IPS DF 19.7 (cell line): ENCODE measurements at regions not wholly inside any gene's neighbourhood (a gene's known extent, or its start where the extent isn't known, plus 50 kb on each side); places are given as distances from the start of the nearest gene placed in this dataset.

ENCODE experiments used
- DNase-seq: peaks from one replicate; pipeline ENCODE4 v3.0.0-alpha.2; 2013; ENCODE audit warnings: low read depth, low spot score

DNA sequence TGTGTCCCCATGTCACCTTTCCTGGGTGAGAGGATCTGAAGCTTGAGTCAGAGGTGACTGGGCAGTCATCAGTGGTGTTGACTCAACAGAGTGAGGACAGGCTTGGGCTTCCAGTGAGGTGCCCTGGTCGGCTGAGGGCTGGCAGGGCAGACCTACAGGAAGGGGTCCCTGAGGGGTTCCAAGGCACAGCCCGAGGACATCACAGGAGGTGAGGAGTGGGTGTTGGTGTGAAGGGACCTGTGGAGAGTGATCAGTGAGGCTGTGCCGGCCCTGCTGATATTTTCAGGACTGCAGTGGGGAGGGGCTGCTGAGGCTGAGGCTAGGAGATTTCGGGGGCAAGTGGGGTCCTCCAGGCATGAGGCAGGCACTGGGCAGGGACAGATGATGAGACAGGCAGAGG lies 545.5 kb downstream of the TCERG1L start:
- DNase-seq, result no peak

DNA sequence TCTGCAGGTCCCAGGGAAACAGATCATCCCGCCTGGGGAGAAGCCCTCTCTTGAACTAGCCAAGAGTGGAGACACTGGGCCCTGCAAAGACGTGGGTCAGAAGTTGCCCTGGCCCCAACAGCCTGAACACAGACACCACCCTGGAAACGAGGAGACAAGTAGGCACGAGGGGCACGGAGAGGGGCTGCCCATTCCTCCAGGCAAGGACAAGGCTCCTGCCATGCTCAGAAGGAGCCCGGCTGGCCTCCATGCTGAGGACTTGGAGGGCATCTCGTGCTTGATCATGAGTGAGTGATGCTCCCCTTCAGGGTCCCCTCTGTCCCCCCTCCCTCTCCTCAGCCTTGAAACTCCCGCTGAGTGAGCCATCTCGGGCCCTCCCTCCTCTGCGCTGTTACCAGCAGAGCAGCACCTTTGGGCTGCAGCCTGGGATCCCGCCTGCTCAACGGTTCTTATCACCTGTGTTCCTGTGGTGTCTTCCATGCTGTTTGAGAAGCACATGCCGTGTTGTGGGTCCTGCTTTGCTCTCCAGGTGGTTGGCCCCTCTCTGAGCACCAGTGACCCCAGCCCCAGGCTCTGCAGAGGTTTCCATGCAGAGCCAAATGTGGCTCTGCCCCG lies 544.3 kb downstream of the TCERG1L start:
- DNase-seq, result no peak

DNA sequence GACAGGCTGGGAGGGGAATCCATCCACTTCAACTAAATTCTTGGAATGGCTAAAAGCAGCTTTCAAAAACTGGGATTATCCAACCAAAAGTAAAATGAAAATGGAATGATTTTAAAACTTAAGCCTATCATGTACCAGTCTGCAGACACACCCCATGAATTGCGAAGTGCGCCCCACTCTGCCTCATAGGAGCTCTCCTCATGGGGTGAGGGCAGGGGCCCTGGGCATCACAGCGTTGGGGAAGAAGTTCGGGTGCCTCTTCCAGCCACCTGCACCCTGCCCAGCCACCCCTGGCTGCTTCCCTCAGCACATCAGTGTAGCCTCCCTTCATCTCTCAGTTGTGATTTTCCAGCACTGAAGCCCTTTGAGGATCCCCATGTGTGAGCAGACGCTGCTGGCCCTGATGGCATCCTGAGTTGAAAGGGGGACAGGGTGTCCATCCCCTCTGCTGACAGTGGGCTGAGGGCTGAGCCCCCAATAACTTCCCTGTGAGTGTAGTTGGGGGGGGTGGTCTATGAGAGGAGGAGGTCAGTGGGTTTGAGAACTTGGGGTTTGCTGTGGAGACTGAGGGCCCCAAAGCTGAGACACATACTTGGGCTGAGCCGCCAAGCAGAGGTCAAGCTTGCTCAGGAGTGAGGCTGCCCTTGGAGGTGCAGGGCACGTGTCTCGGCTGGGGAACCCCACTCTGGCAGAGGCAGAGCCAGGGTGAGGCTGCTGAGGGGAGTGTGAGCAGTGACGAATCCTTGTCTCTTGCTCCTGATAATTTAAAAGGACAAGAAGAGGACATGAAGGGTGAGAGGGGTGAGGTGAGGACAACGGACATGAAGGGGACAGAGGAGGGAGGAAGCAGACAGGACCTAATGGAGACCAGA lies 542.1 kb downstream of the TCERG1L start:
- no peak for DNase-seq

DNA sequence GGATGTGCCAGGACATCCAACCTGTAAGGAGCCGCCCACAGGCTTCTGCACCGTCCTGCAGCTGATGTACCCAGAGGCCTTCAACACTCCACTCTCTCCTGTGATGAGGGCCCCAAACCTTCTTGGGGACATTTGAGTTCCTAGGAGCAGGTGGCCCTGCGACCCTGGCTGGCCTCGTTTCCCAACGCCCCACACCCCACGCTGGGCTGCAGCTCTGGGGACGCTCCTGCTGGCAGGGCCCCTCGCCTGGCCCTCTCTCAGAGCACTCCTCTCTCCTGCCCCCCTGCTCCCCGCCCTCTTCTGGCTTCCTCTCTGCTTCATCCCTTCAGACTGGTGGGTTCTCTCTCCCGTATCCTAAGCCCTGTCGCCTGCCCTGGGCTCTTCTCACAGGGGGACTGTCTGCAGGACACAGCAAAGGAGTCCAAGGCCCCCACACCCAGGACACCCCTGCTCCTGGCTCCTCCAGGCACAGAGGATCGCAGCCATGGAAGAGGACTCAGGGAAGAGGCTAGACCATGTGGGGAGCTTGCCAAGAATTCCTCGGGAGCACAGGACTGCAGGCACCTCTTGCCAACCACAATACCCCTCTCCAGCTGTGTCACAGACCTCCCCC lies 541.4 kb downstream of the TCERG1L start:
- DNase-seq, result no peak

DNA sequence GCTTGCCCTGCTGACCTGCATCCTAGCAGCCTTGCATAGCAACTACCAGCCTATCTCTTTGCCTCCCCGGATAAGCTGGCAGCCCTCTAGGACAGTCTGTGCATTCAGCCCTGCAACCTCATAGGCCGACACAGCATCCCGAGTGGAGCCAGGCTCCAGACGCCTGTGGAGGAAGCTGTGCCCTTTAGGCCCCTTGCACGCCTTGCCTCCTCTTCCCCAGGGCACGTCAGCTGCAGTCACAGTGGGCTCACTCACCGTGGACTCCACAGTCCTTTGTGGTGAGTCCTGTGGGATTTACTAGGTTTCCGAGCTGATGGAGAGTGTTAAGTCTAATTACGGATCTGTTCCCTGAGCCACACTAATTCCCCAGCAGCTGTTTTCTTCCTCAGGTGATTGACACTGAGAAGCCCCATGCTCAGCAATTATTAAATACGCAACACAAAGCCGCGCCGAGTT lies 540.0 kb downstream of the TCERG1L start:
- DNase-seq, result no peak

DNA sequence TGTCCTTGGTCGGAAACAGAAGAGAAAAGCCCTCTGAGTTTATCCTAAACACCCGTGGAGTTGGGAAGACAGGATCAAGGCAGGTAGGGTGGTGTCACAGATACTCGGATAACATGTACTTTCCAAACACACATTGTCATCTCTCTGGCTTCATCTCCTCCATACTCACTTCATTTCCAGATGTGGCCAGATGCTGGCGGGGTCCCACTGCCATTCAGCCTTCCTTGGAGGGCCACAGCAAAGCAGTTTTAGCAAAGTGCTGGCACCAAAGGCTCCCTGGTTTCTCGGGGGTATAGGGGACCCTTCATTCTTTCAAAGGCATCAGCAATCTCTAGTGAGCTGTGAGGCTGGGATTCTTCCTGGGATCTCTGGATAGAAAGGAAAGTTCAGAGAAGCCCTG lies 539.5 kb downstream of the TCERG1L start:
- DNase-seq, result no peak

DNA sequence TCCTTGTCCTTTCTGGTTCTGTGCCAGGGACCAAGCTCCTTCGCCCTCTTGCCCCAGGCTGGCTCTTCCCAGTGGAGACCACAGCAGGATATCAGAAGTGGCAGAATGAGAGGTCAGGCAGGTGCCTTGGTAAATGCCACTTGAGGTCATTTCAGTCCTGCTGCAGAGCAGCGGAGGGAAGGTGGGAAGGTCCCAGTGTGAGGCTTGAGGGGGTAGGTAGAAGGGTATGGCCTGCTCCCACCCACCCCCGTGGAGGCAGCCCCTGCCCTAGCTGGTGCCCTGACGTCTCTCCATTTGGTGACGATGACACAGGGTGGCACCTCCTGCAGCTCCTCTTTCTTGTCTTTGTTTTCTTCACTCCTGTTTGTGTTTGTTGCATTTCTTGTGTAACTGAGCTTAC lies 538.8 kb downstream of the TCERG1L start:
- DNase-seq, result no peak

DNA sequence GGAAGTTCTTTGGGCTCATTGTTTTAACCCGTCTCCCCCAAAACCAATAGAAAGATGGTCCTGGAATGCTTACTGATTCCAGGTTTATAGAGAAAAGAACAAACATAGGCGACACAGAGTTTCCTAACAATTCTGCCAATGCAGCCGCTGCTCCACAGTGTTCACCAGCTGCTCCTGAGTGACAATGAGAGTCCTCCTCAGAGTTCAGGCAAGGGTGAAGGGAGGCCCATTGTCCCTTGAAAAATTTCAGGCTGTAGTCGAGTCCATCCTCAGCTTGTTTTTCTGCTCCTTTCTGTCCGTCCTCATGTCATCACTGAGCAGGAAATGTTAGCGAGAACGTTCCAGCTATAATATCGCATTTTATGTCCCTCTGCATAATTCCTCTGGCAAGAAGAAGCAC lies 537.6 kb downstream of the TCERG1L start:
- no peak for DNase-seq

DNA sequence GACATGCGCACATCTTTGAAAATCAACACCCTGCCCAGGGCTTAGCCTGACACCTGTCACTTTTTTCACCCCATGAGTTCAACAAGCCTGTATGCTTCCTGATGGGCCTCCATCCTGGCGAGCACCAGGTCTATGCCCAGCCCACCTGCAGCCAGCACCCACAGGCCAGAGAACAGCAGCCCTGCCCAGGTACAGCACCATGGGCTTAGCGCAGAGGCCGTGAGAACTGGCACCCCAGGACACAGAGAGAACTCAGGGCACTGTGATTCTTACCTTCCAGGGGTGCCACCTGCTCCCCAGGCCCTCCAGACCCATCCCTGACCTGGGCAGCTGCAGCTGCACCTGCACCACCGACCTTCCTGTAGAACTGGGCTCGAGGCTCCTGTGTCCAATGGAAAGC lies 536.6 kb downstream of the TCERG1L start:
- DNase-seq, result no peak

DNA sequence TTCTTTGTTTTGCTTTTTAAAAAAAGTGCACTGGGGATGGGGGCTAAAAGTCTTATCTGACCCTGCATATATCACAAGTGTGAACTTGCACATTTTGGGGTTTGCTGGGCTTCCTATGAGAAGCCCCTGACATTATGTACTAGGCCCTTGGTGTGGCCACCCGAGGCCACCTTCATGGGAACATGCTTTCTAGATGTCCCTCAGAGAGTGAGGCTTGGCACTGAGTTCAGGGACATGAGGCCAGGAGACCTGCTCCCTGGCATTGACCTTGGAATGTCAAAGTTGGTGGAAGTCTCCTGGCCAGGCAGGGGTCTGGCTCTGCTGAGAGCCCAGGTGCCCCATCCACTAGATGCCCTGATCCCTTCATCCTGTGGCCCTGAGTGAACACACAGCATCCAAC lies 536.2 kb downstream of the TCERG1L start:
- DNase-seq, result no peak

DNA sequence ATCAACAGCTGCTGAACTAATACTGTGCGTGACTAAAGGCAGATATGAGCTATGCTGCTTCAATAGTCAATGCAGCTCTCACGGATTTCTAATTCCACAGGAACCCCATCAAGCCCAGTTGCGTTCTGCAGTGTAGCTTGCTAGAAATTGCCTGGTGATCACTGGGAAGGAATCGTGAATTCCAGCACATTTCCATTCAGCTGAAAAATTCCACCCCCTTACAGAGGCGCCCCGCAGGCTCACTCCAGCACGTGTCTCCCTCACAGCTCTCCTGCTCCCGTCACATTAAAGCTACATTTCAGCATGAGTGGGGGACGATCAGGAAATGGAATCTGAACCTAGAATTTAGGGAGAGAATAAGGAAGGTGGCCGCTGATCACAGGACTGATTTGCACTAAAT lies 534.8 kb downstream of the TCERG1L start:
- no peak for DNase-seq

DNA sequence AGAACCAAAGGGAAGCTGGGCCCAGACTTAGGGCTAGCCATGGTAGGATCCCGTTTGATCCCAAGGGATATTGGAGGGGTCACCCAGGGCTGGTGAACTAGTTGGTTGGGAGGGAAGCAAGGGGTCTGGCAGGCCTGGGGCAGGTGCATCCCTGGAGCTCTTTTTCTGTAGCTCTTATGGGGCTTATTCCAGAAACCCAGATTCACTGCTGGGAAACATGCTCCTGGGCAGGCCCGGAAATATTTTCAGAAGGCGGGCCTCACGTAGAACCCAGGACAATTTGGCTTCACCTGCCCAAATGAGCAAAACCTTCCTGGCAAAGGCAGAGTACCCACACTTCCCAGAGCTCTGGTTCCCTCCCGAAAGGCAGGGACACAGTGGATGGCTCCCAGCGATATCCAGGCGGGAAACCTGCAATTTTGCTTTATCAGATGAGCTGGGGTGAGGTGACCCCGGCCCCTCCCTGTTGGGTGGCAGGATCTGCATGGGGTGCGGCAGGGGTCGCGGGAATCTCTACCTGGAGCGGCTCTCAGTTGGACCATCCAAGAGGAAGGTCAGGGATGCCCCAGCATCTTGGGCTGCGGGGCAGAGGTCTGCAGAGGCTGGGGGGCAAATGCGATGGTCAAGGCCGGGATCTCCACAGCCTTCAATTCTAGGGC lies 533.9 kb downstream of the TCERG1L start:
- DNase-seq, result no peak

DNA sequence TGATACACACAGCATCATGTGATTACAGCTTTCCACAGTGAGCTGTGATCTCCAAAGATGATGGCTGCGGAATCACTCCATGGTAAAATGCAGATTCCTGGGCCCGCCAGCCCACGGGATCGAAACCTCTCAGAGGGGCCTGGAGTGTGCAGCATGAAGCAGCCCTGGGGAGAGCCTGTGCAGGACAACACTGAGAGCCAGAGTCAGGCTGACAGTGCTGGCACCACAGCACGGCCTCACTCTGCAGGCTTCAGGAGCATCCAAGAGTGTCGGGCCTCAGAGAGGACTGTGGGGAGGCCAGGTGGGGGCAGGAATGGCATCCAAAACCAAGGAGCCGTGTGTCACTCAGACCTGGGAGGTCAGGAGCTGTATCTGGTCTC lies 533.4 kb downstream of the TCERG1L start:
- DNase-seq, result no peak

DNA sequence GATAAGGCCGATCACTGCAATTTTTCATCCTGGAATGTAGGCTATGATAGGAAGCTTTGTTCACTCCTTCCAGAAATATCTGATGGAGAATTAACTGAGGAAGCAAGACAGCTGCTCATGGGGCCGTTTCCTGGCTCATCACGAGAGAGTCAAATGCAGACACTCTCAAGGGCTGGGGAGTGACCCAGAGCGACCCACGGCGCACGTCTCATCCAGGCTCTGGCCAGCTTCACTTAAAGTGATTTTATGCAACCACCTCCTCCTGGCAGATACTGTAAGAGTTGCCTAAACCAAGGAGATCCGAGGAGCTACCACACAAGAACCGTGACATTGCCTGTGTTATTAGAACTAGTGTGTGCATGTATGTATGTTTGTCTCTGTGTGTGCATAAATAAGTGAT lies 530.8 kb downstream of the TCERG1L start:
- no peak for DNase-seq

DNA sequence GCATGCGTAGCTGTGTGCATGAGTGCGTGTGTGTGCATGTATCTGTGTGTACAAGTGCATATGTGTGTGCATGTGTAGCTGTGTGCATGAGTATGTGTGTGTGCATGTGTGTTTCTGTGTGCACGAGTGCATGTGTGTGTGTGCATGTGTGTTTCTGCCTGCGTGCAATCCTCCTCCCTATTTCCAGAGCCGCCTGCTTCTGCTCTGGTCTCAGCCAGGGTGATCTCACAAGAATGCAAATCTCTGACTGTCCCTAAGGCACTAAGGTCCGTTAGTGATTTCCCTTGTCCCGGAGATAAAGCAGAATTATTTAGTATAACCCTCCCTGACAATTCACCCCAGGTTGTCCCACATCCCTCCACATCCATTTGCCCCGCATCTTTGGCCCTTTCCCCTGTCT lies 530.3 kb downstream of the TCERG1L start:
- no peak for DNase-seq

DNA sequence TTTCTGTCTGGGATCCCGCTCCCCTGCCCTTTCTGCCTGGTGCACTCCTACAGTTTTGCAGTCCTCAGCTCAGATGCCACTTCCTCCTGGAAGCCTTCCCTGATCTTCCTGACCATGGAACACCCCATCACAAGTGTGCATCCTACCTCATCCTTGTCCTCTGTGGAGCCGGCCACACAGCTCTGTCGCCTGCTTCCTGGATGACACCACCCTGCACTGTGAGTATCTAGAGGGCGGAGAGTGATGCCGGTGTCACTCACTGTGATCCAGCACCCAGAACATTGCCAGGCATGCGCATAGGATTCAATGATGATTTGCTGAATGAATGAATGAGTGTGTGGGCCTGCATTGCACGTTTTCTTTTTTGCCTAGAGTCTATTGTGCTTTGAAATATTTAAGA lies 529.9 kb downstream of the TCERG1L start:
- no peak for DNase-seq

DNA sequence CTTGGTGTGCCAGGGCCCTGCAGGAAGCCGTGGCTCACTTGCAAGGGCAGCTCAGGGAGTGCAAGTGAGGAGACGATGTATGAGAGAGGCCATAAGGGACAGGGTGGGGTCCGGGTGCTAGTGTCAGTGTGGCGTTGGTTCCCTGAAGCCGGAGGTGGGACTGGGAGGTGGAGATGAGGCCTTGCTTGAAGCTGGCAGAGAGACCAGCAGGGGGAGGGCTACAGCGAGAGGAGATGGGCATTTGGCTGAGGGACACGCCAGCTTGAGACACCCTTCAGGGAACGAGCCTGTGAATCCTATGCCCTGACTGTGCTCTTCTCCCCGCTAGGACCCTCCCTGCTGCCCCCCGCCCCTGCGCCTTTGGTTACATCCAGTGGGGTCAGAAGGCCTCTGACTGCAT lies 529.1 kb downstream of the TCERG1L start:
- DNase-seq, result no peak

DNA sequence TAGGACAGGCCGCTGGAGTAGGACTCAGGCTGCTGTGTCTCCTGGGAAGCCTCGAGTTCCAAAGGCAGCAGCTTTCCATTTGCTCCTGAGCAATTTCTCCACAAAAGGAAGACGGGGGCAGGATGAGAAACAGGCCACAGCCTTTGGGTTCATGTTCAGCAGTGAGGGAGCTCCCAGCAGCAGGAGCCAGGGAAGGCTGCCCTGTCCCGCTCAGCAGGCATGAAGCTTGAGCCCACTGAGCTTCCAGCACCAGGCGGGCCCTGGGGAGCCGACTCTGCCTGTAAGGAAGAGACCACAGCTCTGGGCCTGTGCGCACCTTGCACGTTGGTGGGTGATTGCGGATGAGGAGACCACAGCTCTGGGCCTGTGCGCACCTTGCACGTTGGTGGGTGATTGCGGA lies 527.2 kb downstream of the TCERG1L start:
- DNase-seq, result no peak

DNA sequence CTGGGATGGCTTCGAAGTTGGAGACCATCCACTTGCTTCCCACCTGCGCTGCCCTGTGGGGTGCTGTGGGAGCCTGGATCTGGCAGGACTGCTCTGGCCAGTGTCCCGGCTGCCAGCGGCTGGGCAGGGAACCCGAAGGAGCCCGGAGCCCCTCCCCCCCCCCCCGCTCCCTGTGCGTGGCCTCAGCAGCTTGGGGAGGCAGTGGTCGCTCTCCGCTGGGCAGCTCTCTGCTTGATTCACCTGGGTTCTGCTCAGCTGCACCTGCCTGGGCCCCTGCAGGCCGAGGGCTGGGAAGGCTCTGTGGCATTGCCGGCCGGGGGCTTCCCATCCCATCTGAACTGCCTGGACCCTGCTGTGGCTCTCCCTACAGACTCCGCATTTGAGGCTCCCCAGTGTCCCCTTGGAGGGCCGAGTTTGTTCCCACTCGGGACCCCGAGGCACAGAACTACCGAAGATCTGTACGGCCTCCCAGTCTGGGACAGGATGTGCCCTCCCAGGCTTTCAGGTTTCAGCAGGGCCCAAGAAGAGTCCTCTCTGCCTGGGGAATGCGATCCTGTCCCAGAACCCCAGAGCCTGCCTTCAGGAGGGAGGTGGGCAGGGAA lies 525.1 kb downstream of the TCERG1L start:
- DNase-seq, result no peak

DNA sequence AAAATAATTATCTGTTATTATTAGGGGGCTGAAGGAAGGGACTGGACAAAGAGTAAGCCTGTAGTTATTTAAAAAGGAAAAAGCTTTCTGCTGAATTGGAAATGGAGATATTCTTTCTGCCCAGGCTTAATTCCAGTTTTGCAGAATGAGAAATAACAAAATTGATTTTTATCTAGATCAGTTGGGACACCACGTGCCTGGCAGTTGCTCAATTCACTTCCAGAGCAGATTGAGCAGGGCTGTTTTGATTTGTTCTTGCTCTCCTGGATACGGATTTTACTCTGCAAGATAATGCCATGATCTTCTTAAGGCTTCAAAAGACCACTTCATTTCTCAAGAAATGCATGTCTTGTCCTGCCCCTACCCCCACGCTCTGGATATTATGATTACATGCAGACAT lies 524.3 kb downstream of the TCERG1L start:
- DNase-seq, result no peak

DNA sequence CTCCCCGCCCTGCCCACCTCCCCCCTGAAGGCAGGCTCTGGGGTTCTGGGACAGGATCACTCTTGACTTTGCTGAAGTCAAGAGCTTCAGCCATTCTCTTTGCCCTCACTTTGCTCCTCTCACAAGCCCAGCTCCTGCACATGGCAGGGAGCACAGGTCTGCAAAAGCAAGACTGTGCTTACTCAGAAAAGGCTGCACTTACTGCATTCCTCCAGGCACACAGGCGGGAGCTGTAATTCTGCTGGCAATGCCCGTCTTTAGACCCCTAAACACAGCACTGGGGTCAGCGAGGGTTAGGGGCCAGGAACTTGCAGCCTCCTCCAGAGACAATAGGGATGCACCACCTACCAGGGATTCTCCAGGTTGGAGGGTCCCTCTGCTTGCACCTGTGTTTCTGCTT lies 523.7 kb downstream of the TCERG1L start:
- DNase-seq, result no peak

DNA sequence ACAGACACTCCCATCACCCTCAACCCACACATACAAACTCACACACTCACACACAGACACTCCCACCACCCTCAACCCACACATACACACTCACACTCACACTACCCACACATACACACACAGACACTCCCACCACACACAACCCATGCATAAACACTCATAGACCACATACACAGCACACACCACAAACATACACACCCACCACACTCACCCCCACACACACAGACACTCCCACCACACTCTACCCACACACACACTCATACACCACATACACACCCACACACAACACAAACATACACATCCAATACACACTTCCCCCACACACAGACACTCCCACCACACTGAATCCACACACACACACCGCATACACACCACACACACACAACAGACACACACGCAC lies 521.2 kb downstream of the TCERG1L start:
- DNase-seq, result no peak
